ENCODE measurements at regions not wholly inside any gene's neighbourhood (a gene's known extent, or its start where the extent isn't known, plus 50 kb on each side); places are given as distances from the start of the nearest gene placed in this dataset.

- TF ChIP-seq CTCF (IDR thresholded peaks at IDR 0.05; ENCODE audit: insufficient read depth, low read depth, low read length) (no peak), EZH2 (IDR thresholded peaks at IDR 0.05; ENCODE audit: insufficient read depth, low read length) (no peak)
These were observed 57.3 kb upstream of the NRG3 start for GRCh38 chr10:81817596-81818170.

Measured in astrocyte (in vitro differentiated cells and primary cell).